HG02763 (cell line): ENCODE measurements at regions not wholly inside any gene's neighbourhood (a gene's known extent, or its start where the extent isn't known, plus 50 kb on each side); places are given as distances from the start of the nearest gene placed in this dataset.
"Not testable (repeated sequence)": the region's sequence is repeated elsewhere in the genome, so short reads cannot be mapped to it uniquely, and the experiment has no call there.

Experiments used
- ATAC-seq: cut with Tn5 transposase; IDR thresholded peaks from one replicate; pipeline ENCODE4 v1.9.1; 2021; ENCODE audit warnings: mild to moderate bottlenecking, moderate library complexity; ENCODE audit not compliant: unreplicated experiment

- no peak for ATAC-seq
Measured at GRCh38 chr3:157859541-157859940, 246.7 kb downstream of the SHOX2 start.

- ATAC-seq: no peak
Measured at GRCh38 chr3:157858821-157859220, 247.4 kb downstream of the SHOX2 start.

- no peak for ATAC-seq
Measured at GRCh38 chr3:157857440-157857839, 248.8 kb downstream of the SHOX2 start.

- ATAC-seq: no peak
Measured at GRCh38 chr3:157856078-157856939, 249.9 kb downstream of the SHOX2 start.

GRCh38 chr3:157845839-157846238, 260.4 kb downstream of the SHOX2 start:
- ATAC-seq: not testable (repeated sequence)

- ATAC-seq: no peak
Measured at GRCh38 chr3:157844800-157845565, 261.2 kb downstream of the SHOX2 start.

- no peak for ATAC-seq
Measured at GRCh38 chr3:157844216-157844615, 262.0 kb downstream of the SHOX2 start.

GRCh38 chr3:157841029-157841428, 265.2 kb downstream of the SHOX2 start:
- ATAC-seq: no peak

- no peak for ATAC-seq
Measured at GRCh38 chr3:157840564-157840963, 265.7 kb downstream of the SHOX2 start.

- no peak for ATAC-seq
Measured at GRCh38 chr3:157838457-157838856, 267.8 kb downstream of the SHOX2 start.

GRCh38 chr3:157837336-157837735, 268.9 kb downstream of the SHOX2 start:
- no peak for ATAC-seq

- ATAC-seq: no peak
Measured at GRCh38 chr3:157836022-157836421, 270.2 kb downstream of the SHOX2 start.

- ATAC-seq: no peak
Measured at GRCh38 chr3:157832588-157832987, 273.6 kb downstream of the SHOX2 start.

- ATAC-seq: no peak
Measured at GRCh38 chr3:157830556-157831236, 275.5 kb downstream of the SHOX2 start.

- no peak for ATAC-seq
Measured at GRCh38 chr3:157829786-157830185, 276.4 kb downstream of the SHOX2 start.

GRCh38 chr3:157824281-157824680, 281.9 kb downstream of the SHOX2 start:
- ATAC-seq: no peak

GRCh38 chr3:157823050-157823449, 283.2 kb downstream of the SHOX2 start:
- no peak for ATAC-seq

- ATAC-seq: no peak
Measured at GRCh38 chr3:157820157-157820517, 286.1 kb downstream of the SHOX2 start.

GRCh38 chr3:157819270-157820156, 286.7 kb downstream of the SHOX2 start:
- no peak for ATAC-seq

- ATAC-seq: no peak
Measured at GRCh38 chr3:157816896-157817295, 289.3 kb downstream of the SHOX2 start.

- no peak for ATAC-seq
Measured at GRCh38 chr3:157816296-157816695, 289.9 kb downstream of the SHOX2 start.
